MM.1S (cell line): ENCODE measurements at regions not wholly inside any gene's neighbourhood (a gene's known extent, or its start where the extent isn't known, plus 50 kb on each side); places are given as distances from the start of the nearest gene placed in this dataset.
"Not testable (repeated sequence)": the region's sequence is repeated elsewhere in the genome, so short reads cannot be mapped to it uniquely, and the experiment has no call there.

ENCODE experiments used
- DNase-seq: peaks from one replicate; pipeline ENCODE4 v3.0.0-alpha.2; 2015
- H2AFZ ChIP-seq: fragments of 300-600 bp; sonication (generic); 2 replicates; pipeline ENCODE4 v1.6.0; 2016; ENCODE audit warnings: antibody characterized with exemption, low read length
- H3F3A ChIP-seq: fragments of 300-600 bp; sonication (generic); 2 replicates; pipeline ENCODE4 v1.6.1; 2016; ENCODE audit warnings: mild to moderate bottlenecking, antibody characterized with exemption, low read length, moderate library complexity, mixed read lengths; ENCODE audit not compliant: insufficient read depth
- H3K27ac ChIP-seq: fragments of 300-600 bp; sonication (generic); 2 replicates; pipeline ENCODE4 v1.5.1; 2016; ENCODE audit warnings: mild to moderate bottlenecking, low read length
- H3K27me3 ChIP-seq: fragments of 300-600 bp; sonication (generic); replicated peaks from 2 replicates; pipeline ENCODE4 v1.6.0; 2016; ENCODE audit warnings: low read length; ENCODE audit not compliant: insufficient read depth
- H3K36me3 ChIP-seq: fragments of 300-600 bp; sonication (generic); replicated peaks from 2 replicates; pipeline ENCODE4 v1.6.1; 2016; ENCODE audit warnings: mild to moderate bottlenecking, low read length, mixed read lengths; ENCODE audit not compliant: insufficient read depth
- H3K4me1 ChIP-seq: fragments of 300-600 bp; sonication (generic); 2 replicates; pipeline ENCODE4 v1.6.1; 2016; ENCODE audit warnings: low read length, mixed read lengths
- H3K4me2 ChIP-seq: fragments of 300-600 bp; sonication (generic); 2 replicates; pipeline ENCODE4 v1.6.0; 2016; ENCODE audit warnings: low read depth, low read length
- H3K4me3 ChIP-seq: fragments of 300-600 bp; sonication (generic); 2 replicates; pipeline ENCODE4 v1.5.1; 2016; ENCODE audit warnings: low read length, mixed read lengths
- H3K79me2 ChIP-seq: fragments of 300-600 bp; sonication (generic); 2 replicates; pipeline ENCODE4 v1.6.1; 2016; ENCODE audit warnings: mixed run types, low read length, mixed read lengths
- H3K9ac ChIP-seq: fragments of 300-600 bp; sonication (generic); 2 replicates; pipeline ENCODE4 v1.6.1; 2016; ENCODE audit warnings: low read length, mixed read lengths
- H3K9me2 ChIP-seq: fragments of 300-600 bp; sonication (generic); replicated peaks from 2 replicates; pipeline ENCODE4 v1.6.1; 2016; ENCODE audit warnings: mild to moderate bottlenecking, low read length, mixed read lengths; ENCODE audit not compliant: insufficient read depth
- H3K9me3 ChIP-seq: fragments of 300-600 bp; sonication (generic); replicated peaks from 2 replicates; pipeline ENCODE4 v1.6.1; 2016; ENCODE audit warnings: mild to moderate bottlenecking, low read length, mixed read lengths; ENCODE audit not compliant: insufficient read depth
- H4K20me1 ChIP-seq: fragments of 300-600 bp; sonication (generic); 2 replicates; pipeline ENCODE4 v1.6.1; 2016; ENCODE audit warnings: mild to moderate bottlenecking, low read length, moderate library complexity, mixed read lengths; ENCODE audit not compliant: insufficient read depth
- EZH2 ChIP-seq: fragments of 300-600 bp; sonication (generic); optimal IDR thresholded peaks from 2 replicates; pipeline ENCODE3; 2017; ENCODE audit warnings: low read depth, mild to moderate bottlenecking, antibody characterized with exemption, low read length, mixed read lengths
- EZH2phosphoT487 ChIP-seq: fragments of 300-600 bp; sonication (generic); IDR thresholded peaks from 2 replicates; pipeline ENCODE4 v1.6.1; 2018; ENCODE audit warnings: antibody characterized with exemption, low read length
- TF ChIP-seq, protein P1 (sequence below): fragments of 300-600 bp; sonication (generic); IDR thresholded peaks from 2 replicates; pipeline ENCODE4 v1.5.1; 2016; ENCODE audit warnings: antibody characterized with exemption, low read length, mixed read lengths

DNA sequence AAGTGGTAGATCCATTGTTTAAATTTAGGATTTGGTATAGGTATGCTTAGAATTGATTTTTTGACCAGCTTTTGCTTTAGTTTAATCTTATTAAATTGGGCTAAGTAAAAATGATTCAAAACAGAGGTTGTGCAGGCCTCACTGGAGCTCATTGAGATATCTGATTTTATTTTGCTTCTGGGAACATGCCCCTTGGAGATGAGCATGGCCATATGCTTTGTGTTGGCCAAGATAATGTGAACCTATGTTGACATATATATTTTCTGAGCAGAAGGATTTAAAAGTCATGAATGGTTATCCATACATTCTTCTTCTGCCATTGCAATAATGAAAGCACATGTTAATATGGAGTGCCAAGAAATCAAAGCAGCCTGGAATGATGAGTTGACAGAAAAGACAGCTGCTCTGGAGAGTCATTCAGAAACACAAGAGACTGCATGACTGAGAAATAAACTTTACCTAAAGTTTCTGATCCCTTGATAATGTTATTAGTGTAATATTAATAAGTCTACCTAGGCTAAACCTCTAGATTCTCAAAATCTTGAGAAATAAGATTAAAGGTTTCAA lies 489.7 kb upstream of the GNPDA2 start:
- Histone ChIP-seq H3F3A (no peaks in the 10 kb centered on the region), H3K9me3 (no peaks in the 10 kb centered on the region), H4K20me1 (no peaks in the 10 kb centered on the region), H3K4me3 (no peak overlapping the region), H3K27ac (no peak overlapping the region), H3K79me2 (no peaks in the 10 kb centered on the region), H3K4me1 (no peaks in the 10 kb centered on the region), H3K27me3 (no peaks in the 10 kb centered on the region), H3K4me2 (no peak overlapping the region), H3K36me3 (no peaks in the 10 kb centered on the region), H3K9ac (no peak overlapping the region), H3K9me2 (no peaks in the 10 kb centered on the region), H2AFZ (no peak overlapping the region)
- DNase-seq = no peak
- TF ChIP-seq, protein P1, sequence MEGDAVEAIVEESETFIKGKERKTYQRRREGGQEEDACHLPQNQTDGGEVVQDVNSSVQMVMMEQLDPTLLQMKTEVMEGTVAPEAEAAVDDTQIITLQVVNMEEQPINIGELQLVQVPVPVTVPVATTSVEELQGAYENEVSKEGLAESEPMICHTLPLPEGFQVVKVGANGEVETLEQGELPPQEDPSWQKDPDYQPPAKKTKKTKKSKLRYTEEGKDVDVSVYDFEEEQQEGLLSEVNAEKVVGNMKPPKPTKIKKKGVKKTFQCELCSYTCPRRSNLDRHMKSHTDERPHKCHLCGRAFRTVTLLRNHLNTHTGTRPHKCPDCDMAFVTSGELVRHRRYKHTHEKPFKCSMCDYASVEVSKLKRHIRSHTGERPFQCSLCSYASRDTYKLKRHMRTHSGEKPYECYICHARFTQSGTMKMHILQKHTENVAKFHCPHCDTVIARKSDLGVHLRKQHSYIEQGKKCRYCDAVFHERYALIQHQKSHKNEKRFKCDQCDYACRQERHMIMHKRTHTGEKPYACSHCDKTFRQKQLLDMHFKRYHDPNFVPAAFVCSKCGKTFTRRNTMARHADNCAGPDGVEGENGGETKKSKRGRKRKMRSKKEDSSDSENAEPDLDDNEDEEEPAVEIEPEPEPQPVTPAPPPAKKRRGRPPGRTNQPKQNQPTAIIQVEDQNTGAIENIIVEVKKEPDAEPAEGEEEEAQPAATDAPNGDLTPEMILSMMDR = no peak
- TF ChIP-seq EZH2phosphoT487 (no peak), EZH2 (no peak)

DNA sequence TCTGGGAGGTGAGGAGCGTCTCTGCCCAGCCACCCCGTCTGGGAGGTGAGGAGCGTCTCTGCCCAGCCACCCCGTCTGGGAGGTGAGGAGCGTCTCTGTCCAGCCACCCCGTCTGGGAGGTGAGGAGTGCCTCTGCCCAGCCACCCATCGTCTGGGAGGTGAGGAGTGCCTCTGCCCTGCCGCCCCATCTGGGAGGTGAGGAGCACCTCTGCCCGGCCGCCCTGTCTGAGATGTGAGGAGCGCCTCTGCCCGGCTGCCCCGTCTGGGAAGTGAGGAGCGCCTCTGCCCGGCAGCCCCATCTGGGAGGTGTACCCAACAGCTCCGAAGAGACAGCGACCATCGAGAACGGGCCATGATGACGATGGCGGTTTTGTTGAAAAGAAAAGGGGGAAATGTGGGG lies 482.1 kb upstream of the GNPDA2 start:
- not testable (repeated sequence) for H3K9me2 ChIP-seq, H3K9me3 ChIP-seq, H3K79me2 ChIP-seq, H3K27me3 ChIP-seq, DNase-seq, H2AFZ ChIP-seq, H3K27ac ChIP-seq, H3K4me1 ChIP-seq, H3F3A ChIP-seq, H3K36me3 ChIP-seq, H3K9ac ChIP-seq, H3K4me2 ChIP-seq, H4K20me1 ChIP-seq, H3K4me3 ChIP-seq

DNA sequence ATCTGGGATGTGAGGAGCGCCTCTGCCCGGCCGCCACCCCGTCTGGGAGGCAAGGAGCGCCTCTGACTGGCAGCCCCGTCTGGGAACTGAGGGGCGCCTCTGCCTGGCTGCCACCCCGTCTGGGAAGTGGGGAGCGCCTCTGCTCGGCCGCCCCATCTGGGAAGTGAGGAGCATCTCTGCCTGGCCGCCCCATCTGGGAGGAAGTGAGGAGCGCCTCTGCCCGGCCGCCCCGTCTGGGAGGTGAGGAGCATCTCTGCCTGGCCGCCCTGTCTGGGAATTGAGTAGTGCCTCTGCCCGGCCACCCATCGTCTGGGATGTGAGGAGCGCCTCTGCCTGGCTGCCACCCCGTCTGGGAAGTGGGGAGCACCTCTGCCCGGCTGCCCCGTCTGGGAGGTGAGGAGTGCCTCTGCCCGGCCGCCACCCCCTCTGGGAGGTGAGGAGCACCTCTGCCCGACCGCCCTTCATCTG lies 481.5 kb upstream of the GNPDA2 start:
- not testable (repeated sequence) for H3K9me2 ChIP-seq, H3F3A ChIP-seq

DNA sequence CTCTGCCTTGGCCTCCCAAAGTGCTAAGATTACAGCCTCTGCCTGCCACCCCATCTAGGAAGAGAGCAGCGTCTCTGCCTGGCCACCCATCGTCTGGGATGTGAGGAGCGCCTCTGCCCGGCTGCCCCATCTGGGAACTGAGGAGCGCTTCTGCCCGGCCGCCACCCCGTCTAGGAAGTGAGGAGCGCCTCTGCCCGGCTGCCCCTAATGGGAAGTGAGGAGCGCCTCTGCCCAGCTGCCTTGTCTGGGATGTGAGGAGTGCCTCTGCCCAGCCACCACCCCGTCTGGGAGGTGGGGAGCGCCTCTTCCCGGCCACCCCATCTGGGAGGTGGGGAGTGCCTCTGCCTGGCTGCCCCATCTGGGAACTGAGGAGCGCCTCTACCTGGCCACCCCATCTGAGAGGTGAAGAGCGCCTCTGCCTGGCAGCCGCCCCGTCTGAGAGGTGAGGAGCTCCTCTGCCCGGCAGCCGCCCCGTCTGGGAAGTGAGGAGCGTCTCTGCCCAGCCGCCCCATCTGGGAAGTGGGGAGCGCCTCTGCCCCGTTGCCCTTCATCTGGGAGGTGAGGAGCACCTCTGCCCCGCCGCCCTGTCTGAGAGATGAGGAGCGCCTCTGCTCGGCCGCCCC lies 481.0 kb upstream of the GNPDA2 start:
- H3F3A ChIP-seq, H4K20me1 ChIP-seq, H3K27ac ChIP-seq, DNase-seq, H3K4me3 ChIP-seq, H3K9me2 ChIP-seq, H3K27me3 ChIP-seq, H3K36me3 ChIP-seq, H3K9me3 ChIP-seq, H2AFZ ChIP-seq, H3K4me1 ChIP-seq, H3K4me2 ChIP-seq, H3K79me2 ChIP-seq, H3K9ac ChIP-seq: not testable (repeated sequence)

More for the DNA sequence above, 481.5 kb upstream of the GNPDA2 start:
- not testable (repeated sequence) for H3K4me3 ChIP-seq, H3K4me1 ChIP-seq, H3K27me3 ChIP-seq, H3K36me3 ChIP-seq, H3K27ac ChIP-seq, H2AFZ ChIP-seq, H3K9me3 ChIP-seq, H3K9ac ChIP-seq, H4K20me1 ChIP-seq, H3K4me2 ChIP-seq, DNase-seq, H3K79me2 ChIP-seq

DNA sequence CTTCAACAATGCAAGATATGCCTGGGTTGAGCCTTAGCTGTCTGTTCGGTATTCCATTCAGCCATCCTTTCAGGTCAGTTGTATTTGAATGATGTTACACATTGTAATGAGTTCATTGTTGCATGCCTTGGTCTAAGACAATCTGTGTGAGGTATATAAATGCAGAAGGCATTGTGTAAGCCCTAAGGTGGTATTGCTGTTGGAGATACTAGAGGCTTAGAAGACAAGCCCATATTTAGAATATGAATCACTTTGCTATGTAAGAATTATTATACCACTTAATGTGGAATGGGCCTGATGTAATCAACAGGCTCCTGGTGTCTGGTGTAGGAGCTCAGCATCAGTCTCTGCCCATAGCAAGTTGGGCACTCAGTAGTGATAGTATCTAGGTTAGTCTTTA lies 473.4 kb upstream of the GNPDA2 start:
- H3K36me3 ChIP-seq = no peaks in the 10 kb centered on the region
- H3K4me3 ChIP-seq = no peak overlapping the region
- TF ChIP-seq EZH2phosphoT487 = no peak
- TF ChIP-seq EZH2 = no peak
- TF ChIP-seq, protein P1 = no peak
- H3K27me3 ChIP-seq = no peaks in the 10 kb centered on the region
- H3K9ac ChIP-seq = no peak overlapping the region
- no peaks in the 10 kb centered on the region for H3F3A ChIP-seq
- H3K4me2 ChIP-seq = no peak overlapping the region
- no peaks in the 10 kb centered on the region for H3K9me3 ChIP-seq
- no peaks in the 10 kb centered on the region for H3K4me1 ChIP-seq
- no peaks in the 10 kb centered on the region for H3K9me2 ChIP-seq
- no peak overlapping the region for H3K27ac ChIP-seq
- H3K79me2 ChIP-seq = no peaks in the 10 kb centered on the region
- DNase-seq = no peak
- H4K20me1 ChIP-seq = no peaks in the 10 kb centered on the region
- H2AFZ ChIP-seq = no peak overlapping the region
